GM18505 (cell line): ENCODE measurements at regions not wholly inside any gene's neighbourhood (a gene's known extent, or its start where the extent isn't known, plus 50 kb on each side); places are given as distances from the start of the nearest gene placed in this dataset.
A peak's percentile ranks its signal among the peaks of the same experiment; 100 is the strongest.

Source experiments
- ATAC-seq: cut with Tn5 transposase; IDR thresholded peaks from one replicate; pipeline ENCODE4 v1.9.1; 2021; ENCODE audit not compliant: unreplicated experiment
- POLR2A ChIP-seq: IDR thresholded peaks from 4 replicates; pipeline ENCODE4 v1.6.1; 2011; ENCODE audit warnings: borderline replicate concordance; ENCODE audit not compliant: insufficient read depth, insufficient read length; ENCODE audit errors: extremely low read depth

GRCh38 chr14:21749306-21749868 lies 75.8 kb upstream of the OR4E1 start:
- TF ChIP-seq POLR2A, result no peak
- no peak for ATAC-seq

- ATAC-seq, result peak; percentile 61
- TF ChIP-seq POLR2A, result no peak
Measured at GRCh38 chr14:21748869-21749303, 75.3 kb upstream of the OR4E1 start.

GRCh38 chr14:21735639-21736307 lies 62.2 kb upstream of the OR4E1 start:
- TF ChIP-seq POLR2A, result no peak
- no peak for ATAC-seq

- no peak for ATAC-seq
- no peak for TF ChIP-seq POLR2A
Measured at GRCh38 chr14:21735200-21735599, 61.6 kb upstream of the OR4E1 start.

GRCh38 chr14:21734457-21735074 lies 60.9 kb upstream of the OR4E1 start:
- no peak for TF ChIP-seq POLR2A
- ATAC-seq, result no peak

- no peak for ATAC-seq
- no peak for TF ChIP-seq POLR2A
Measured at GRCh38 chr14:21729703-21730233, 56.1 kb upstream of the OR4E1 start.

- no peak for ATAC-seq
- TF ChIP-seq POLR2A, result no peak
Measured at GRCh38 chr14:21725250-21725649, 51.6 kb upstream of the OR4E1 start.

GRCh38 chr14:21724090-21724973 lies 50.7 kb upstream of the OR4E1 start:
- TF ChIP-seq POLR2A, result no peak
- no peak for ATAC-seq

- TF ChIP-seq POLR2A, result no peak
- ATAC-seq, result no peak
Measured at GRCh38 chr14:21723431-21724045, 49.9 kb upstream of the OR4E1 start.
